ENCODE measurements at regions not wholly inside any gene's neighbourhood (a gene's known extent, or its start where the extent isn't known, plus 50 kb on each side); places are given as distances from the start of the nearest gene placed in this dataset.
"Not testable (repeated sequence)": the region's sequence is repeated elsewhere in the genome, so short reads cannot be mapped to it uniquely, and the experiment has no call there.

- not testable (repeated sequence) for TF ChIP-seq MAX (IDR thresholded peaks at IDR 0.05); SP1 (IDR thresholded peaks at IDR 0.05; ENCODE audit: low read depth); CEBPB (IDR thresholded peaks at IDR 0.05; ENCODE audit: low read depth); POLR2A (IDR thresholded peaks at IDR 0.05; ENCODE audit: borderline replicate concordance, extremely low read depth, insufficient read depth, insufficient read length); REST (IDR thresholded peaks at IDR 0.05; ENCODE audit: low read depth); EZH2phosphoT487 (IDR thresholded peaks at IDR 0.05; ENCODE audit: borderline replicate concordance); YY1 (IDR thresholded peaks at IDR 0.05; ENCODE audit: extremely low read depth, insufficient replicate concordance, low read depth, low read length)
- TF ChIP-seq, protein P1, sequence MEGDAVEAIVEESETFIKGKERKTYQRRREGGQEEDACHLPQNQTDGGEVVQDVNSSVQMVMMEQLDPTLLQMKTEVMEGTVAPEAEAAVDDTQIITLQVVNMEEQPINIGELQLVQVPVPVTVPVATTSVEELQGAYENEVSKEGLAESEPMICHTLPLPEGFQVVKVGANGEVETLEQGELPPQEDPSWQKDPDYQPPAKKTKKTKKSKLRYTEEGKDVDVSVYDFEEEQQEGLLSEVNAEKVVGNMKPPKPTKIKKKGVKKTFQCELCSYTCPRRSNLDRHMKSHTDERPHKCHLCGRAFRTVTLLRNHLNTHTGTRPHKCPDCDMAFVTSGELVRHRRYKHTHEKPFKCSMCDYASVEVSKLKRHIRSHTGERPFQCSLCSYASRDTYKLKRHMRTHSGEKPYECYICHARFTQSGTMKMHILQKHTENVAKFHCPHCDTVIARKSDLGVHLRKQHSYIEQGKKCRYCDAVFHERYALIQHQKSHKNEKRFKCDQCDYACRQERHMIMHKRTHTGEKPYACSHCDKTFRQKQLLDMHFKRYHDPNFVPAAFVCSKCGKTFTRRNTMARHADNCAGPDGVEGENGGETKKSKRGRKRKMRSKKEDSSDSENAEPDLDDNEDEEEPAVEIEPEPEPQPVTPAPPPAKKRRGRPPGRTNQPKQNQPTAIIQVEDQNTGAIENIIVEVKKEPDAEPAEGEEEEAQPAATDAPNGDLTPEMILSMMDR (IDR thresholded peaks at IDR 0.05 in 2 of 3, conservative IDR thresholded peaks at IDR 0.05 in 1 of 3; ENCODE audit: borderline replicate concordance in 1 of 3, insufficient read depth in 1 of 3, low read depth in 2 of 3, low read length in 2 of 3) = not testable (repeated sequence)
These were observed 394.0 kb upstream of the SLC10A2 start for GRCh38 chr13:103460246-103460645.

Data from HCT116 (cell line).